ENCODE measurements at regions not wholly inside any gene's neighbourhood (a gene's known extent, or its start where the extent isn't known, plus 50 kb on each side); places are given as distances from the start of the nearest gene placed in this dataset.
"Not testable (repeated sequence)": the region's sequence is repeated elsewhere in the genome, so short reads cannot be mapped to it uniquely, and the experiment has no call there.

DNA sequence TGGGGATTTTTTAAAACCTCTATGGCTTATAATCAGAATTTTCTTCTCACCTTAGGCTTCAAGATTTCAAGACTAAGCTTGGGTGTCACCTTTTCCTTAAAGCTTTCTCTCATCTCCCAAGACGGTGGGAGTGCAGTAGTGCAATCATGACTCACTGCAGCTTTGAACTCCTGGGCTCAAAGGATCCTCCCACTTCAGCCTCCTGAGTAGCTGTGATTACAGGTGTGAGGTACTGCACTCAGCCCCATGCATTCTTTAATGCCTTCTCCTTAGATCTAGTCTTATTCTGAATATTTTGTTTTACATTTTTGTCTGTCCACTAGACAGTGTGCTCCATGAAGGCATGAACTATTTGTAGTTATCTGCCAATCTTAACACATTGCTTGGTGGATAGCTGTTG is 55.7 kb upstream of the FAT3 start:
- DNase-seq (ENCODE audit: low read depth) = no peak

DNA sequence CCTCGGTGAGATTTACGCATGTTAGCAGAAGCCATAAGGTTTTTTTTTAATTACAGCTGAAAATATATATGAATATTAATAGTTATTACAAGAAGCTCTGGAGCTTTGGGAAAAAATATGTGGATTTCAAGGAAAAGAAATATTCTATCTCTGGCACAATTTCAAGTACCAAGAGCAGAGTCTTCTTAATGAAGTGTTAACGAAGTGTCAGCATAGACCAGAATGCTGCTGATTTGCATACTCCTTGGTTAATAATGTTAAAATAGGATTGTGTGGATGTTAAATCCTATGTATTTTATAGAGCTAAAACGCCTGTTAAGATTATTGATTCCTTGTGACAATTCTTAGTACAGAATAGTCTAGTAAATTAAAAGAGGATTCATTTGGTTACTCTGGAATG is 57.0 kb upstream of the FAT3 start:
- DNase-seq (ENCODE audit: low read depth) = no peak

DNA sequence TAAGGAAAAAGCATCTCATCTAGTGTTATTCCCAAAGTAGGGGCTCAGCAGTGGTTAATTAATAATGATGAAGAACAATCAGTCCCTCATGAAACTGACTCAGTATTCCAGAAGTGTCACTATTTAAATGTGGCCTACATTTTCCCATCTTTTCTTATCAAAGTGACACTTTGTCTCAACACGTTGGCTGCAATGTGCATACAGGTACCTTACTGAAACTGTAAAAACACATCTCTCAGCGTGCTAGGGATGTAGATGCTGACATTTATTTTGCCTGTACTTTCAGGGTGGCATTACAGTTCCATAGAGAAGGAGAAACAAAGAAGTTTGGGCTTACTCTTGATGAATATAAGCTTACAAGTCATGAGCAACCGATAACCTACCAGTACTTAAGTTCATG is 58.3 kb upstream of the FAT3 start:
- no peak for DNase-seq (ENCODE audit: low read depth)

DNA sequence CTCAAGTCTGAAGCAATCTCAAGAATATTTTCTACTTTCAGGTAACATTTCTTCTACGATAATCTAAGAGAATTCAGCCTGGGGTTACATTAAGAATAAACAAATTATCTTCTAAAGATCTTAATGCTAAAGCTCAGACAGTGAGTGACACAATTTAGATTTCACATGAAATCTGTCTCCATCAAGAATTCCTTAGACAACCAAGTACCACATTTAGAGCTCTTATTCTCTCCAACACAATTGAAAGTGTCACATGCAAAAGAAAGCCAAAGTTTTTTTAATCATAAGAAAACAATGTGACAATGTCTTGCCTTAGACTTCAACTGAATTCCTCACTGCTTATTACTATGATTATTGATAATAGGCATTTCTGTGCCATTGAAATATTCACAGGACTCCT is 60.7 kb upstream of the FAT3 start:
- no peak for DNase-seq (ENCODE audit: low read depth)

DNA sequence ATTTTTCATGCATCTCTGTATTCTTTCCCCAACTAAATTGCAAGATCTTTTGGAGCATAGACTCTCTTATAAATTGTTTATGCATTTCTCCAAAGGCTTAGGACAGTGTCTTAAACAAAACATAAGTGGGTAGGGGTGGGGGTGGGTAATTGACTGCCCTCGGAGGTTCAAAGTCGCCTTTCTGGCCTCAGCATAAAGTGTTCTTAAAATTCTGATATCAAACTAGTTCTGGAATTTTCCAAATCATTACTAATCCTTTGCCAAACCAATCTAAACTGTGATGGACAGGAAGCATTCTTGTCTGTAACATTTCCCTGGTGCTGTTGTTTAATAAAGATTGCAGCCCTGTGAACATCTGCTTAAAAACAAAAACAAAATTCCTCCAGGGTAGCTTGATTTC is 61.8 kb upstream of the FAT3 start:
- no peak for DNase-seq (ENCODE audit: low read depth)

DNA sequence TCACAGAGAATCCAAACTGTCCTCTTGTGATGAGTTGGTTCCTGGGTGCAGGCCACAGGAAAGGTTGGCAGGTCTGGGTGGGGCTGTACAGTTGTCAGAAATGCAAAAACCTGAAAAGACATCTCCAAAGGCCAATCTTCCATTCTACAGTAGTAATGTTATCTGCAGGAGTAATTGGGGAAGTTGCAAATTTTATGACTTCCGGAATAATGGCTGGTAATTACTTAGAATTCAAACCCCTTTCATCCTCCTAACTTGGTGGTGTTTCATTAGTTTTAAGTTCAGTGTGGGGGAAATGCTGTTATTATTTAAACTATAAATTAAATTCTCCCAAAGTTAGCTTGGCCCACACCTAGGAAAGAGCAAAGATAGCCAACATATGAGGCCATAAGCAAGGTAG is 64.7 kb upstream of the FAT3 start:
- no peak for DNase-seq (ENCODE audit: low read depth)

DNA sequence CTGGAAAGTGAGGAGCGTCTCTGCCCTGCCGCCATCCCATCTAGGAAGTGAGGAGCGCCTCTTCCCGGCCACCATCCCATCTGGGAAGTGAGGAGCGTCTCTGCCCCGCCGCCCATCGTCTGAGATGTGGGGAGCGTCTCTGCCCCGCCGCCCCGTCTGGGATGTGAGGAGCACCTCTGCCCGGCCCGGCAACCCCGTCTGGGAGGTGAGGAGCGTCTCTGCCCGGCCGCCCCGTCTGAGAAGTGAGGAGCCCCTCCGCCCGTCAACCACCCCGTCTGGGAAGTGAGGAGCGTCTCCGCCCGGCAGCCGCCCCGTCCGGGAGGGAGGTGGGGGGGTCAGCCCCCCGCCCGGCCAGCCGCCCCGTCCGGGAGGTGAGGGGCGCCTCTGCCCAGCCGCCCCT is 67.2 kb upstream of the FAT3 start:
- DNase-seq (ENCODE audit: low read depth) = not testable (repeated sequence)

DNA sequence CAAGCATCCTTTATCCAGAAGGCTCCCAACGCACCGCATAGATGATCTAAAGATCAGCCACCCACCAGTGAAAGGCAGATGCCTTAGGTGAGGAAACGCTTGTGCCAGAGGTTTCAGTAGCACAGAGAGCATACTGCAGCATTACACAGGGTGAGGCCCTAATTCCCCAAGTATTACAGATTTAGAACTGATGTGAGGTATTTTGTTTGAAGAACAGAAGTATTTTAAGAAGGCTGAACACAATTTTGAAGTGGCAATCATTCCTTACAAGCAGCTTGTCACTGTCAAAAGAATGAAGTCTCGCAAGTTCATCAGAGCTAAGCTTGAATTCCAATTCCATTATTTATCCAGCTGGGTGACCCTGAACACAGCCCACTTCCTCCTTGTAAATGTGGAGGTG is 70.0 kb upstream of the FAT3 start:
- DNase-seq (ENCODE audit: low read depth) = no peak

DNA sequence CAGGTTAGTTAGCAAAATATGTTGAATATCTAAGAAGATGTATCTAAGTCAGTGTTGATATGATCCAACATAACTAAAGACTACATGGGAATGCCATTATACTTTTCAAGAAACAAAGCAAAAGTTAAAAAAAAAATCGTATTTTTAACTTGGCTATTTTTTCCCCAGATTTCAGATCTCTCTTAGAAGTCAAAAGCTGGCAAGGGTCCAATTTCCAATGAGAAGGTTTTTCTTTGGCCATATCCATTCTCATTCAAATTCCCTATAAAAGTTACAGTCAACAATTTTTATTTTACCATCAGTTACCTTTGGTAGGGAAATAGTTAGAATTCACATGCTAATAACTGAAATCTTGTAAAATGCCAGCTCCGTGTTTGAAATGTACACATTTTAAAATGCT is 70.5 kb upstream of the FAT3 start:
- DNase-seq (ENCODE audit: low read depth) = no peak

DNA sequence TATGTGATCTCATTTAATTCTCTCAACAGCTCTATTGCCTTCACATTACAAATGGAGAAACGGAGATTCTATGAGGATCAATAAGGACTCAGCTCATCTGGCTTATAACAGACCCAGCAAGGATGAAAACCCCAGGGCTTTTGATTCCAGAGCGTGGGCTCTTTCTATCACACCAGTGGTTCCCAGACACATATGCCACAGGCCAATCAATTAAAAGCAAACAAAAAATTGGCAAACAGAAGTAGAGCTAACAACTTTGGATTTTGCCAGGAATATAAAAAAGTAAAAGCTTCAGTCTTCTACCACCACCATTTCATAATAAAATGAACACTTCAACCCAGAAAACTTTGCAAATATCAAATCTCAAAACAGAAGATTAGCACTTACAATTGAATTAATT is 71.1 kb upstream of the FAT3 start:
- DNase-seq (ENCODE audit: low read depth) = no peak

DNA sequence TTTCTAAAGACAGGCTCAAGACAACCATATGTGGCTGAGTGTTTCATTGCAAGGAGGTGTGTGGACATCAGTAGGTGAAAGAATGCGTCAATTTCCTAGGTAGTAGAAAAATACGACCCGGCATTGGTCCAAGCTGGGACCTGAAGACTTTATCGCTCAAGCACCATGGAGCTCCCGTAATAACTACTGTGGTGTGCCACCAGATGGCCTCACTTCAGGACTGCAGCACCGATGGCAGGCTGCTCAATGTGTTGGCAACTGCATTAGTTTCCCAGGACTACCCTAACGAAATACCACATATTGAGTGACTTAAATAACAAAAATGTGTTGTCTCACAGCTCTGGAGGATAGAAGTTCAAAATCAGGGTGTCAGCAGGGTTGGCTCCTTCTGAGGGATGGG is 72.4 kb upstream of the FAT3 start:
- DNase-seq (ENCODE audit: low read depth) = no peak

DNA sequence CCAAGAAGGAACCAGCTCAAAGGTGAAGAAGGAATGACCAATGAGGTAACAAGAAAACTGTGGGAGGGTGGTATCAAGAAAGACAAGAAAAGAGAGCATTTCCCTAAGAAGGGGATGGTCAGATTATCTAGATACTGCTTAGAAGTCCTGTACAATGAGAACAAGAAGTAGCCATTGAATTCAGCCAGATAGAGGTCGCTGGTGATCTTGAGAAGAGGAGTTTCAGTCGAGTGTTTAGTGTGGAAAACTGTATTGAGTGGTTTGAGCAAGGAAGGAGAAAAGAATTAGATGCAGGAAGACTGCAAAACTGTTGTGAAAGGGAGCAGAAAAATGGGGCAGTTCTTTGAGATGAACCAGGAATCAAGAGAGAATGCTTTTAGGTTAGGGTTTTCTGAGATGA is 74.6 kb upstream of the FAT3 start:
- DNase-seq (ENCODE audit: low read depth) = no peak

DNA sequence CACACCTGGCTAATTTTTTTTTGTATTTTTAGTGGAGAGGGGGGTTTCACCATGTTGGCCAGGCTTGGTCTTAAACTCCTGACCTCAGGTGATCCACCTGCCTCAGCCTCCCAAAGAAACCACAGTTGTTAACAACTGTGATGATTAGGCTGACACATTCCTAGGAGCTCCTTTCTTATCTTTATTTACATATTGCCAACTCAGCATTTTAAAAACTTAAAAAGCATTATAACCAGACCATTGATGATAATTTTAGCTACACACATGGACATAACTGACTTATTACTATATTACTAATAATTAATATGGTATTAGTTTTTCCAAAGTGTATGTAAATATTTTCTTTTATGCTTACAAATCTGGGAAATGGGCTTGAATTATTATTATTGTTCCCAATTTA is 82.9 kb upstream of the FAT3 start:
- DNase-seq (ENCODE audit: low read depth) = no peak

DNA sequence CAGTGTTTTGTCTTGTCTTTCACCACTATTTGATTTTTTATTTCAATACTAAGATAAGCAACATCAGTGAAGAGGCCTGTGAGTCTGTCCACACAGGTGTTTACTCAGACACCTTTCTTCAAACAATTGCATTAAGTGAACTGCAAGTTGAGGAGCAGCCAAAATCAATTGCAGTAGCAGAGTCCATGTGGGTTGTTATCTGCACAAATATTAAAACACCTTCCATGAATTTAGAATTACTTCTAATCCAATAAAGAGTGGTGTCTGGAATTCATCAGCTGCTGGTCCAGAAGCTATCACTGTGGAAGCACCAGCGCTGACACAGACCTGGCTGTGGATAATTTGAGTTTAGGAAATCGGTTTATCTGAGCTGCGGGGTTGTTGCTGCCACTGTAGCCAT is 83.5 kb upstream of the FAT3 start:
- DNase-seq (ENCODE audit: low read depth) = no peak

DNA sequence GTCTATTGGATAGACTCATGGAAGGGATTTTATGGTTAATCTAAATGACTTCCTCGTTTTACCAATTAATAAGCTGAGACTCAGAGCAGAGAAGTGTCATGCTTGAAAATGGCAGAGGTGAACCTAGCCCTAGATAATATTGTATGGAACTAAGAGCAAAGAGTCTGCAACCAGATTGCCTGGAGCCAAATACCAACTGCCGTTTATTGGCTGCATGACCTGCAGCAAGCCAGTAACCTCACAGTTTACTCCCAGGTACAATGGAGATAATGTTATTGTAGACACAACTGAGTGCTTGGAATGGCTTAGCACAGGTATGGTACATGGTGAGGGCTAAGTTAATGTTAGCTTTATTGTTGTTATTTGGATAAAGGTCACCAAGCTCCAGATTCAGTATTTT is 84.6 kb upstream of the FAT3 start:
- DNase-seq (ENCODE audit: low read depth) = no peak

DNA sequence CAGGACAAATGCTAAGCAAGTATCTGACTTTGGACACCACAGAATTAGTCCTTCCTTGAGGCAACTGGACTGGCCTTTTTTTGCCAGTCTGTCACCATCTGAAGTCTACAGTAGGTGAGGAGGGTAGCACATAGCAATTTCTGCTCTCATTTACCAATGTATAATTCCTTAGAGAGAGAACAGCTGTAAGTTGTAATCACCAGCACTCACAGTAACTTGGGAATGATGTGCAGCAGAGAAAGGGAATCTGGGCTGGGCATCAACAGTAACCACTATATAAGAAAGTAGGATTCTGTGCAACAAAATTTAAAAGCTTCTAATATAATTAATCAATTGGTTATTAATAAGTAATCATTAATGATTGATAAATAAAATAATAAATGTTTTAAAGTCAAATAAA is 86.3 kb upstream of the FAT3 start:
- no peak for DNase-seq (ENCODE audit: low read depth)

DNA sequence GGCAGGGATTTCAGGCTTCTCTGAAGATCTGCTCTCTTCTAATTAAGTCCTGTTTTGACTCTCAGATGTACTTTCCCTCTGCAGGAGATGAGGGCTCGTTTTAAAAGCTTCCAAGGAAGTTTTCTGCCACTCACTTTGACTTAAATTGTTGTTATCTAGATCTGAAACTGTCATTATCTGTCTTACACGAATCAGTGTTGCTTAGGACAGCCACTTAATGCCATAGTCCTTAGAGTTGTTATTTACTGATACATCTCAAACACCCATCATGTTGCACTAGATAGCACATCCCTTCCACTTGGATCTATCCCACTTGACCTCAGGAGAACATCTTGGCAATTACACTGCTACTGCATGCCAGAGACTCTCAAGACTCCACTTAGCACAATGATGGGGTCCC is 86.9 kb upstream of the FAT3 start:
- DNase-seq (ENCODE audit: low read depth) = no peak

DNA sequence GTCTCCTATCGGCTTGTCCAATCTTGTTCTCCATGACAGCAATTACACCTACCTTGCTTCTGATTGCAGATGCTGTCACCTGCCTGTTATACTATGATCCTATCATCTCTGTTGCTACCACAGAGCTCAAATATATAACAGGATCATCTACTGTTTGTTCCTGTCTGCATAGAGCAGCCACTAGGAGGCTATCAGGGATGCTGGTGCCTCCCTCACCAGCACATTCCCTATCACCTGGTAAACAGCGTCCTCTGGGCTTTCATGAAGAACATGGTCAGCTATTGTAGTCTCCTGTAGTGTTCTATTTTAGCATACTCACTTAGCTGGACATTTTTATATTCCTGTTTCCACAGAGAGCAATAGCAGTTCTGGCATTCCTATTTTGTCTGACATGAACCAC is 87.8 kb upstream of the FAT3 start:
- DNase-seq (ENCODE audit: low read depth) = no peak

DNA sequence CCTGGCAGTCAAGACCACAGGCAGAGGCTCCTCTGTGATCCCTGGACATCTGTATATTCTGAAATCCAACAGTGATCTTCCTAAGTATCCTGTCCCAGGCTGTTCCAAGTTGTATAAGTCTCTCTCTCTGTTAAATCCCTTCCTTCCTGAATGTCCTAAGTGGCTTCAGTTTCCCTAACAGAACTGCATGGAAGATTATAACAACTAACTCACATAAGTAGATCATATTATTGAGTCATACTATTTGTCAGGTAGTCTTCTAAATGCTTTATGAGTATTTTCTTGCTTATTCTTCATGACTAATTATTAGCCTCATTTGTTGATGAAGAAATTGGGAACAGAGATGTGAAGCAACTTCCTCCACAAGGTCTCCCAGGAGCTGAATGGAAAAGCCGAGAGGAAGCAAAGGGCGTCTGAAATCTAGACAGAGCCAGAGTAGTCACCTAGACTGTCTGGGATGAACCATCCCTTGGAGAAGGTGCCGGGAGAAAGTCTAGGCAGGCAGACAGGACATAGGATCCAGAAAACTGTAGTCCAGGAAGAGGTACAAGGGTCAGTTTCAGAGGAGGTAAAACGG is 93.2 kb upstream of the FAT3 start:
- DNase-seq (ENCODE audit: low read depth) = peak; percentile 49

DNA sequence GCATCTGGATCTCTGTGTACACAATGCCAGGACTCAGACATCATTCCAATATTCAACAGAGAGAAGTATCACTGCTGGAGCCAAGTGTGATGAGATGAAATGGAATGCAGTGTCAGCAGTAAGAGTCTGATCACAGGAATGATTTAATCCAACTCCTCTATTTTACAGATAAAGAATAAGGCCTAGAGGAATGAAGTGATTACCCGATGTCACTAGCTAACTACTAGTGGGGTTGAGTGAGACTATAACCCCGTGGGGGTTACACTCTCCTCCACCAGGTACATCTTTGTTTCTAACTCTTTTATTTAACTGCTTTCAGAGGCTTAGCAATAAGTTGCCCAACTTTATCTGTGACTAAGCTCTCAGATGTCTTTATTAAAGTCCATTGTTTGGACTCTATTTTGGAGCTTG is 94.2 kb upstream of the FAT3 start:
- DNase-seq (ENCODE audit: low read depth) = peak; percentile 20

DNA sequence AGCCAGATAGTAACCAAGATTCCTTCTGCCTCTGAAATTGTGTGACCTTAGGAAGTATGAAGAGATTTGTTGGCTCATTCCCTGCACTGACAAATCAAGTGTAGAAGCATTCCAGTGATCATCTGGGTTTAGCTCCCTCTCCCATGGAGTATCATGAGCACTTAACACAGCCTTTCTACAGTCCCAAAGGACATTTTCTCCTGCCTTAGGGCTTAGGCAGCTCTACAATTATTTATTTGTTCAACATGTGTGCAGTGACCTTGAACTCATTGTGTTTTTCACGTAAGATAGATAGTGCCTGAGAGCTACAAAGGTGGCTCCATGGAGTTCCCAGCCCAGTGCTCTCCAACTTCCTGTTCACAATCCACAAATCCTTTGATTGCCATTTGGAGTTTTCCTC is 94.8 kb upstream of the FAT3 start:
- no peak for DNase-seq (ENCODE audit: low read depth)

DNA sequence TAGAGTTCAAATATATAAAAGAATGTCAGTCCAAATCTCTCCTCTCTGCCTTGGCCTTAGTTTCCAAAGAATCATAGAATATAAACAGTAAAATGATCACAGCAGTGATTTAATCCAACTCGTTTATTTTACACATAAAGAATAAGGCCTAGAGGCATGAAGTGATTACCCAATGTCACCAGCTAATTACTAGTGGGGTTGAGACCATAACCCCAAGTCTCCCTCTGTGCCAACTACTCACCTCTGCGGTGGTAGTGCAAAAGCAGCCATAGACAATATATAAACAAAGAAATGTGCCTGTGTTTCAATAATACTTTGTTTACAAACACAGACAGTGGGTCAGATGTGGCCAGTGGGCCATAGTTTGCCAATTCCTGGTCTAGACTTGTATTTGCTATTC is 96.6 kb upstream of the FAT3 start:
- no peak for DNase-seq (ENCODE audit: low read depth)

DNA sequence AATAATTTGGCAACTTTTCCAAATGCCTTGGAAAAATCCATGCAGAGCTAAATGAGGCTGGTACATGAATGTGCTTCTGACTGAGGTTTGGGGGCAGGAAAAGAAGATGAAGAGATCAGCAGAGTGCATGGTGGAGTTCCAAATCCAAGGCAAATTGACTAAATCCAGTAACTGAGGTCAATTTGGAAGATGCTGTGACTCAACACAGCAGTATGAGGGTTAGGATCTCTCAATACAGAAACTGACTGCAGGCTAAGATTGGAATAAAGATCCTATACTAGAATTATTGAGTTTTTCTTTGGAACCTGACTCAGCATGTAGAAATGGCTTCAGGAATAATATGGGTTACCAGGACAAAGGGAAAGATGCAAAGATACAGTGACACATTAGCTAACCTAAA is 99.3 kb upstream of the FAT3 start:
- DNase-seq (ENCODE audit: low read depth) = no peak

DNA sequence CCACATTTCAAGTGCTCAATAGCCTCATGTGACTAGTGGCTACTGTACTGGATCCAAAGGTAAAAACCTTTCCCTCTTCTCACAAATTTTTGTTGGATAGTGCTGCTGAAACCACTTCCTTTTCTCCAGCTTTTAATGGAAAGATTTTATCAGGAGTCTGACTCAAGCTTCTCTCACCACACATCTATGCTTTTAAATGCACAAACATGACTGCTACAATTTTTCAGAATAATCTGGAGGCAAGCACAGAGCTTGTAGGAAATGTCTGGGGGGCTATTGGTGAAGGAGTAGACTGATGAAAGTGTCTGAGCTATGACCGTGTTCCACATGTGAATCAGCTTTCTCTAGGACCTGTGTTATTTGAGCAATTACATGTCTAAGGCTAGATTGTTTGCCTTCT is 101.1 kb upstream of the FAT3 start:
- peak; percentile 29 for DNase-seq (ENCODE audit: low read depth)

DNA sequence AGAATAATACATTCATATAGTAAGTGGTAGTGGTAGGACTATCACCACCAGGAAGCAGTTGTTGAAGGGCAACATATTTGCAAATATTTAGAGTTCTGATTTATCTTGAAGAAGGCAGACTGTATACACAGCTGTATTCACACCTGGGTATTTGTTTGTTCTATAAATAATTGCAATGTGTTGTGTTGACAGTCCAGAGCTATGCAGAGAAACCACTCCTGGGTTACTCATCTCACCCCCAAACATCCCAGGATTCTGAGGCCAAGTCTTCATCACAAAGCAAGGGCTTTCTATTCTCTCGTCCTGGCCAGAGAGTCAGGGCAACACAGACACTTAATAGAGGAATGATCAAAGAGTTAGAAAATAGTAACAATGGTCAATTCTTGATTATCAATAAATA is 102.1 kb upstream of the FAT3 start:
- DNase-seq (ENCODE audit: low read depth) = peak; percentile 1
